ENCODE measurements at regions not wholly inside any gene's neighbourhood (a gene's known extent, or its start where the extent isn't known, plus 50 kb on each side); places are given as distances from the start of the nearest gene placed in this dataset.

- TF ChIP-seq, protein P1, sequence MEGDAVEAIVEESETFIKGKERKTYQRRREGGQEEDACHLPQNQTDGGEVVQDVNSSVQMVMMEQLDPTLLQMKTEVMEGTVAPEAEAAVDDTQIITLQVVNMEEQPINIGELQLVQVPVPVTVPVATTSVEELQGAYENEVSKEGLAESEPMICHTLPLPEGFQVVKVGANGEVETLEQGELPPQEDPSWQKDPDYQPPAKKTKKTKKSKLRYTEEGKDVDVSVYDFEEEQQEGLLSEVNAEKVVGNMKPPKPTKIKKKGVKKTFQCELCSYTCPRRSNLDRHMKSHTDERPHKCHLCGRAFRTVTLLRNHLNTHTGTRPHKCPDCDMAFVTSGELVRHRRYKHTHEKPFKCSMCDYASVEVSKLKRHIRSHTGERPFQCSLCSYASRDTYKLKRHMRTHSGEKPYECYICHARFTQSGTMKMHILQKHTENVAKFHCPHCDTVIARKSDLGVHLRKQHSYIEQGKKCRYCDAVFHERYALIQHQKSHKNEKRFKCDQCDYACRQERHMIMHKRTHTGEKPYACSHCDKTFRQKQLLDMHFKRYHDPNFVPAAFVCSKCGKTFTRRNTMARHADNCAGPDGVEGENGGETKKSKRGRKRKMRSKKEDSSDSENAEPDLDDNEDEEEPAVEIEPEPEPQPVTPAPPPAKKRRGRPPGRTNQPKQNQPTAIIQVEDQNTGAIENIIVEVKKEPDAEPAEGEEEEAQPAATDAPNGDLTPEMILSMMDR (IDR thresholded peaks at IDR 0.05): no peak
- TF ChIP-seq POLR2A (IDR thresholded peaks at IDR 0.05): no peak
Observed at GRCh38 chr2:39948016-39948719, 169.1 kb upstream of the THUMPD2 start.
